Activated CD4-positive, alpha-beta memory T cell treated with anti-CD3 and anti-CD28 coated beads for 36 hours (primary cell): ENCODE measurements at regions not wholly inside any gene's neighbourhood (a gene's known extent, or its start where the extent isn't known, plus 50 kb on each side); places are given as distances from the start of the nearest gene placed in this dataset.

Experiments
- CTCF ChIA-PET: fragments of 350-600 bp; sonication (Branson Sonifier 250); formaldehyde crosslinking; loops from one replicate; lab custom pipeline; 2021; ENCODE audit warnings: antibody characterized with exemption, inconsistent platforms; lab: Charles Lee
- POLR2A ChIA-PET: fragments of 350-600 bp; sonication (Branson Sonifier 250); formaldehyde crosslinking; loops from one replicate; lab custom pipeline; 2021; ENCODE audit warnings: antibody characterized with exemption; lab: Charles Lee
- DNase-seq: peaks from one replicate; pipeline ENCODE4 v3.0.0-alpha.2; 2020
- H3K27ac Mint-ChIP-seq: one replicate; pipeline ENCODE4 v1.8.0; 2021; ENCODE audit warnings: mixed read lengths
- H3K27me3 Mint-ChIP-seq: one replicate; pipeline ENCODE4 v1.8.0; 2021; ENCODE audit warnings: mixed read lengths
- H3K36me3 Mint-ChIP-seq: one replicate; pipeline ENCODE4 v1.8.0; 2021; ENCODE audit warnings: mixed read lengths
- H3K4me1 Mint-ChIP-seq: one replicate; pipeline ENCODE4 v1.8.0; 2021; ENCODE audit warnings: low read depth, mixed read lengths
- H3K4me3 Mint-ChIP-seq: one replicate; pipeline ENCODE4 v1.8.0; 2021; ENCODE audit warnings: mild to moderate bottlenecking, mixed read lengths
- H3K9me3 Mint-ChIP-seq: one replicate; pipeline ENCODE4 v1.8.0; 2021; ENCODE audit warnings: mixed read lengths
- intact Hi-C: fragments of 100-400 bp; cut with micrococcal nuclease; formaldehyde crosslinking; loops from one replicate; pipeline ENCODE4 v1.15.1; 2023

DNA sequence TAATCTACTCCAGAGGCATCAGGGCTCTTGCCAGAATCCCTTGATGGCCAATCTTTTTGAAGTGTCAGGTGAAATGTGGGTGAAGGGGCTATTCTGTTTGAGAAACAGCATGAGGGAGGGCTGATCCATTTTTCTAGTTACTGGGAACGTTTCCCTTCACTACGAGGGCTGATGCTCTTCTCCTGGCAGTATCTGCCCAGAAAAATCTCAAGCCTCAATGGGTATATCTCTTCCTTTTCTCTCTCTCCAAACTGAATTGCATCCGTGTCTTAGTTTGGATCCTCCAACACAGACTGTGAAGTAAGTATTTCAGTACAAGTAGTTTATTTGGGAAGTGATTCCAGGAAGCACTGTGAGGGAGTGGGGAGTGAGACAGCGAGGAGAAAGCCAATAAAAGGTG is 113.0 kb upstream of the NAV2 start:
- ChIA-PET CTCF (no interaction called here), POLR2A (no interaction called here)
- no peaks in the 10 kb centered on the region for H3K9me3 Mint-ChIP-seq

DNA sequence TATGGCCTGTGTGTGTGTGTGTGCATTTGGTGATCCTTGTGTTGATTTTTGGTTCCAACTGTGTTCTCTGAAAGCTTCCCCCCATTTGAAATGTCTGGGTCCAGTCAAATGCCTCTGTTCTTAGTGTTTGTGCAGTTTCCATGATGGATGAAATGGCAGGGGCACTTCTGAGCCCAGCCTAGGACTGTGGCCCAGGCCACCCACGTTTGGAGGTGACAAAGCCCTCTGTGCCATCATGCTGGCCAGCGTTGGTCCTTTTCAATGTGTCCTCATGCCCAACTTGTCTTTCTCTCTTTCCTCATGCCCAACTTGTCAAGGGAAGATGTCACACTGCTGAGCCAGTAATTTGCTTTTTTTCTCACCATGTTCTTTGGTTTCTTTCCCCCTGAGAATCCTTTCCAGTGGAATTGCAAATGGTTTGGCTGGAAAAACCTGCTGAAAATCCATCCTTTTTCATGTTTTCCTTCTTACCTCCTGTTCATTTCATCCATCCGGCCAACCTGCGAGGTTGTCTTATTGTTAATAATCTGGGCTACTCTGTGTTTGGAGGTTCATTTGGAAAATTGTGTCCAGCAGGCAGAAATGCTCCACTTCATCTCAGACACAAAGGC is 113.7 kb upstream of the NAV2 start:
- Mint-ChIP-seq H3K27ac (no peak overlapping the region), H3K4me3 (no peak overlapping the region), H3K27me3 (peaks cover 14% of the 10 kb centered on the region), H3K36me3 (no peaks in the 10 kb centered on the region), H3K9me3 (no peaks in the 10 kb centered on the region), H3K4me1 (no peaks in the 10 kb centered on the region)
- ChIA-PET POLR2A (no interaction called here), CTCF (no interaction called here)
- DNase-seq = no peak
- intact Hi-C loops = no loop called here

More for the DNA sequence above, 113.0 kb upstream of the NAV2 start:
- Mint-ChIP-seq H3K4me3 (no peak overlapping the region), H3K27me3 (peaks cover 13% of the 10 kb centered on the region), H3K36me3 (no peaks in the 10 kb centered on the region), H3K27ac (no peak overlapping the region), H3K4me1 (no peaks in the 10 kb centered on the region)
- no peak for DNase-seq
- intact Hi-C loops = no loop called here

DNA sequence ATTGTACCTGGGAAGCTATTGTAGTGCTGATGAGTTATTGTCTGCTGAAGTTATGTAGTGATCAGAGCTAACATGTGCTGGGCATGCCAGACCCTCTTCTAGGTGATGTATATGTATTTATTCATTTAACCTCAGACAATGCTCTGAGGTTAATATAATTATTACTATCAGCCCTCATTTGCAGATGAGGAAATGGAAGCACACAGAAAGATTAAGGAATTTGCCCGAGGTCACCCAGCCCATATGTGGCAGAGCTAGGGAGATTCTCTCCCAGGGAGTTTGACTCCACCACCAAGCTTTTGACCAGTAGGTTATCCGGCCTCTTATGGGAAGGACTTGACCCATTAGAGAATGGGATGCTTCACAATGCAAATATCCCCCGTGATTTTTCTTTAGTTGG is 114.2 kb upstream of the NAV2 start:
- Mint-ChIP-seq H3K36me3 (no peaks in the 10 kb centered on the region), H3K27me3 (peaks cover 13% of the 10 kb centered on the region), H3K27ac (no peak overlapping the region), H3K4me3 (no peak overlapping the region), H3K4me1 (no peaks in the 10 kb centered on the region), H3K9me3 (no peaks in the 10 kb centered on the region)
- CTCF ChIA-PET = interaction anchor here (1.0 kb wide), 1 partner anchor 144 kb away, joined by 3 read pairs; no protein-coding TSS in a partner anchor
- no peak for DNase-seq
- POLR2A ChIA-PET = no interaction called here
- intact Hi-C loops = no loop called here

DNA sequence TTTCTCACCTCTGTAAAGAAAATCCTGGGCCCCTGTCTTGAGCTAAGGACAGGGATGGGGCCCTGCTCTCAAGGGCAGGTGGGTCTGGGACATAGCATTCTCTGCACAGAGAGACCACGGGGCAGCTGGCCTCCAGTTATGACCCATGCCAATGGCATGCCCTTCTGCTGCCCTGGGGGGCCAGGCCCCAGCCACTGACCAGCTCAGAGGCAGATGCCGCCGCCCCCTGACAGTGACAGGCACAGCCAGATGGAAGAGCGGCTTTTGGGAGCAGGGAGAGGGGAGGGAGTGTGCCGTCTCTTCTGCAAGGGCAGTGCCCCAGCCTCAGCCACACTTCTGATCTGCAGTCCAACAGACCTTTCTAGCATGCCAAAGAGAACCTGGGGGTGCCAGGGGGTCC is 114.8 kb upstream of the NAV2 start:
- ChIA-PET CTCF (interaction anchor here (1.0 kb wide), 1 partner anchor 144 kb away, joined by 3 read pairs; no protein-coding TSS in a partner anchor), POLR2A (no interaction called here)
- Mint-ChIP-seq H3K4me3 (no peak overlapping the region), H3K9me3 (no peaks in the 10 kb centered on the region), H3K4me1 (no peaks in the 10 kb centered on the region), H3K36me3 (no peaks in the 10 kb centered on the region), H3K27me3 (peaks cover 13% of the 10 kb centered on the region), H3K27ac (no peak overlapping the region)
- DNase-seq = no peak
- intact Hi-C loops = no loop called here

DNA sequence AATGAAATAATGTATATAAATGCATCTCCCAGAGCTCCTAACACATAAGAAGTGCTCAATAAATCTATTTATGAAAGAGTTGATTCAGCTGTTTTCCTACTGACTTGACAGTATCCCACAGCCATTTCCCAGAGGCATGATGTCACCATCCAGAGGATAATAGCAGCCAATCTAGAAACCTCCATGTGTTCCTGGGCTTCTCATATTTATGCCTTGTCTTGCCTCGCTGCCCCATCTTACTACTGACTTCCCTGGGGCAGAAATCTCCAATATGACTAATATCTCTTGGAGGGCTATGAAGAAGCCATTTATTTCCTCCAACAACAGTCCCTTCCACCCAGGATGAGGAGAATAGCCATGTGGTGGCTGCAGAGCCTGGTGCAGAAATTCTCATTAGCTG is 115.4 kb upstream of the NAV2 start:
- peaks cover 13% of the 10 kb centered on the region for H3K27me3 Mint-ChIP-seq
- H3K4me1 Mint-ChIP-seq = no peaks in the 10 kb centered on the region
- H3K27ac Mint-ChIP-seq = no peak overlapping the region
- no peaks in the 10 kb centered on the region for H3K36me3 Mint-ChIP-seq
- ChIA-PET POLR2A (no interaction called here), CTCF (interaction anchor here (0.9 kb wide), 1 partner anchor 145 kb away, joined by 3 read pairs; no protein-coding TSS in a partner anchor)
- H3K9me3 Mint-ChIP-seq = no peaks in the 10 kb centered on the region
- intact Hi-C loops = no loop called here
- DNase-seq = no peak
- H3K4me3 Mint-ChIP-seq = no peak overlapping the region

DNA sequence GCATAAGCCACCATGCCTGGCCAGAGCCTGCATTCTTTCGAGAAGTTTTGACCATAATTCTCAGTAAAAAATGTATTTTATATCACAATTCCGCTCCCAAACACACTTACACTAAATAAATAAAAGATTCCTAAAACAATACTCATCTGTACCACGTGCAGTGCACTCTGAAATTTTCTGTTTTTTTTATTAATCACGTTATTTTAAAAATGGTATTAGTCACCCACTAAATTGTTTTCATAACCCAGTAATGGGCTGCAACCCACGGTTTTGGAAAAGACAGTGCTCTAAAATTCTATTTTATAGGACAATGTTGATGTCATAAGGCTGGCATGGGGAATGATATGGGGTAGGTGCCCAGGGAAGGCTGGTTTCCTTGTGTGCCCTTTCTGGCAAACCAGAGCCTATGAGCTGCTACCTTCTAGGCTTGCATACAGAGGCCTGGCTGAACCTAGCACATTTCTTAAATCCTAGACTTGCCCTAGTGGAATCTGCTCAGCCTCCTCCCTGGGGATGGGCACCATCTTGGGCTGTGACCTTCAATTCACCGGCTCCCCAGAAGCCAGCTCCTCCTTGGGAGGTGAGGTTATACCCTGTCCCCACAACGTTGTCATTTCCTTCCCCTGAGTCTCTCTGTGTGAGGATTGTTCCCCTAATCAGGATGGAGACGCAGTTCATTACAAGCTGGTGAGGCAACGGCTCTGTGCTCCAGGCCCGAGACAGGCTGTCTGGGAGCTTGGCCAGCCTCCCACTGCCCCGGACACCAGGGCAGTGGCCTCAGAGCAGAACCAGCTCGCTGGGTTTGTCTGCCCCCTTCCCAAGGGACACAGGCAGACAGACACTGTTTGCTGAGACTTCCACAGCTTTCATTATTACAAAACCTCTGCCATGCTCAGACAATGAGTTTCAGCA is 116.5 kb upstream of the NAV2 start:
- ChIA-PET POLR2A (no interaction called here), CTCF (no interaction called here)
- Mint-ChIP-seq H3K27ac (no peak overlapping the region), H3K36me3 (no peaks in the 10 kb centered on the region), H3K4me1 (no peaks in the 10 kb centered on the region), H3K27me3 (peaks cover 7% of the 10 kb centered on the region), H3K4me3 (no peak overlapping the region), H3K9me3 (no peaks in the 10 kb centered on the region)
- no peak for DNase-seq
- intact Hi-C loops = no loop called here

DNA sequence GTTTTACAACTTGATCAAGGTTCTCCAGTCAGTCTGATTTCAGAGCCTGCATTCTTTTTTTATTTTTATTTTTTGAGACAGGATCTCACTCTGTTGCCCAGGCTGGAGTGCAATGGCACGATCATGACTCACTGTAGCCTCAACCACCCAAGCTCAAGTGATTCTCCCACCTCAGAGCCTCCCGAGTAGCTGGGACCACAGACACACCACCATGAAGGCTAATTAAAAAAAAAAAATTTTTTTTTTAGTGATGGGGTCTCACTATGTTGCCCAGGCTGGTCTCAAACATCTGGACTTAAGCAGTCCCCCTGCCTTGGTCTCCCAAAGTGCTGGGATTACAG is 117.2 kb upstream of the NAV2 start:
- H3K4me1 Mint-ChIP-seq = no peaks in the 10 kb centered on the region
- peaks cover 5% of the 10 kb centered on the region for H3K27me3 Mint-ChIP-seq
- DNase-seq = no peak
- ChIA-PET CTCF (no interaction called here), POLR2A (no interaction called here)
- no peaks in the 10 kb centered on the region for H3K9me3 Mint-ChIP-seq
- H3K36me3 Mint-ChIP-seq = no peaks in the 10 kb centered on the region
- intact Hi-C loops = no loop called here
- no peak overlapping the region for H3K4me3 Mint-ChIP-seq
- no peak overlapping the region for H3K27ac Mint-ChIP-seq

DNA sequence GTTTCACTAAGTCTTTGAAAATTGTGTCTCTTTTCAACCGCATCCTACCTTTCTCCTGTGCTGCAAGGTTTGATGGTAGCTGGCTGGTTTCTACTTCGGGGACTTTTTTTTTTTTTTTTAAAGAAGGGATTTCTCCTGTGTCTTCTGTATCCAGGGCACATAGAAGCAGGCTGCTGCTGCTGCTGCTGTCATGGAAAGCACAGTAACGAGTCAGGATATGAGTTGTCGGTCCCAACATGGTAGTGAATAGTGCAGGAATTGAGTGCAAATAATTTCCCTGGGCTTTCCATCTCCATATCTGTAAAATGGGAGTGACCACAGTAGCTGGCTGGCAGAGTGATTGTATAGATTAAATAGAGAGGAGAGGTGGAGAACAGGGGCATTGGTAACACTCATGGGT is 118.3 kb upstream of the NAV2 start:
- Mint-ChIP-seq H3K36me3 (no peaks in the 10 kb centered on the region), H3K4me3 (no peak overlapping the region), H3K27ac (no peak overlapping the region), H3K27me3 (peaks cover 6% of the 10 kb centered on the region), H3K9me3 (no peaks in the 10 kb centered on the region), H3K4me1 (no peaks in the 10 kb centered on the region)
- POLR2A ChIA-PET = no interaction called here
- no peak for DNase-seq
- intact Hi-C loops = no loop called here
- CTCF ChIA-PET = no interaction called here

DNA sequence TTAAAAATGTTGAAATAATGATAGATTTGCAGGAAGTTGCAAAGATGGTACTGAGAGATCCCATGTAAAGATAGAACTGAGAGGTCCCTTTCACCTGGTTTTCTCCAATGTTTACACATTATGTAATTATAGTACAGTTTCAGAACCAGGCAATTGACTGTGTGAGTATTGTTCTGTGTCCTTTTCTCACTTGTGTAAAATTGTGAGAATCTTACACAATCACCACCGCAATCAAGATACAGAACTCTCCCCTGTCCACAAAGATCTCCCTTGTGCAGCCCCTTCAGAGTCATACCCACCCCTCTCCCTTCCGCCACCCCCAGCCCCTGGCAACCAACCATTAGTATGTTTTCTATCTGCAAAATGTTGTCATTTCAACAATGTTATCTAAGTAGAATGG is 119.8 kb upstream of the NAV2 start:
- intact Hi-C loops = no loop called here
- Mint-ChIP-seq H3K27me3 (peaks cover 8% of the 10 kb centered on the region), H3K9me3 (no peaks in the 10 kb centered on the region), H3K4me1 (no peaks in the 10 kb centered on the region), H3K36me3 (no peaks in the 10 kb centered on the region), H3K27ac (no peak overlapping the region), H3K4me3 (no peak overlapping the region)
- CTCF ChIA-PET = interaction anchor here (1.1 kb wide), 1 partner anchor 36 kb away, joined by 4 read pairs; no protein-coding TSS in a partner anchor
- DNase-seq = no peak
- POLR2A ChIA-PET = no interaction called here

DNA sequence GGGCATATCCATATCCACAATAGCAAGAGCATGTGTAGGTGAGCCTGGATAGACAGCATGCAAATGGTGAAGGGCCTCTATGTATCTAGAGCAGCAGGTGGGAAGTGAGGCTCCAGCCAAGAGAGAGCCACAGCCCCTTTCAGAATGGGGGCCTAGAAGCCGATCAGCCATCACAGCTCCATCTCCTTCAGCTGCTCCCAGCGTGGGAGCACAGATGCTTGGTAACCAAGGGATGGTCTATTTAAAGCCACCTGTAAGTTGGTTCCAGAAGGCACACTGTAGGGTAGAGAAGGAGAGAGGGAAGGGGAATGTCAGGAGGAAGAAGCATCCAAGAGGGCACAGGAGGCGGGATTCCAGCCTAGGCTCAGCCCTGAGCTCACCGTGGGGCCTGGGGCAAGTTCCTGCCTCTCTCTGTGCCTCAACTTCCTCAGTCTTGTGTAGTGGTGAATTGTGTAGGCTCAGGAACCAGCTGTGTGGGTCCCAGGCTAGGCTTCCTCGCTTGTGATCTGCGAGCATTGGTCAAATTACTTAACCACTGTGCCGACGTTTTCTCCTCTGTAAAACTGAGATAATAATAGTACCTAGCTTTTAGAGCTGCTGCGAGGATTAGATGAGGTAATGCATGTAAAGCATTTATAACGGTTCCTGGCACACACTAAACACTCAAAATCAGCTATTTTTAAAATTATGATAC is 122.9 kb upstream of the NAV2 start:
- intact Hi-C loops = no loop called here
- Mint-ChIP-seq H3K27ac (no peak overlapping the region), H3K9me3 (no peaks in the 10 kb centered on the region), H3K4me1 (no peaks in the 10 kb centered on the region), H3K27me3 (peaks cover 6% of the 10 kb centered on the region), H3K4me3 (no peak overlapping the region), H3K36me3 (no peaks in the 10 kb centered on the region)
- ChIA-PET CTCF (no interaction called here), POLR2A (no interaction called here)
- DNase-seq = no peak

DNA sequence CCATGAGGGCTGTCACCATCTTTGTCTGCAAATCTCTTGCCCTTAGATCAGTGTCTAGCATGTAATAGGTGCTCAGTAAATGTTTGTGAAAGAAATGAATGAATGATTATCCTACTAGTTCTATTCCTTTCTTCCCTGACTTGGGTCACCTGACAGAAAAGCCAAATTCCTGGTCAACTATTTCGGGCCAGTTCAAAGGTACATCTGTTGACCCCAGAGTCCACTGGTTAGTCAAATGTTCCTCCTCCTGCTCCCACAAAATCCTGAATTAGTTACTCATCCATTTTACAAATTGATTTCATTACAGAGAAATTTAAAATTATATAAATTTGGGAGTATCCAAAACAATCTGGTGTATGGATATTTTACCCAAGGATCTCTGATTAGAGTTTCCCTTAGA is 124.7 kb upstream of the NAV2 start:
- Mint-ChIP-seq H3K4me1 (no peaks in the 10 kb centered on the region), H3K4me3 (no peak overlapping the region), H3K27ac (no peak overlapping the region), H3K9me3 (no peaks in the 10 kb centered on the region), H3K27me3 (peaks cover 4% of the 10 kb centered on the region), H3K36me3 (no peaks in the 10 kb centered on the region)
- intact Hi-C loops = no loop called here
- ChIA-PET CTCF (interaction anchor here (1.4 kb wide), 1 partner anchor 155 kb away, joined by 5 read pairs; no protein-coding TSS in a partner anchor), POLR2A (no interaction called here)
- DNase-seq = no peak

DNA sequence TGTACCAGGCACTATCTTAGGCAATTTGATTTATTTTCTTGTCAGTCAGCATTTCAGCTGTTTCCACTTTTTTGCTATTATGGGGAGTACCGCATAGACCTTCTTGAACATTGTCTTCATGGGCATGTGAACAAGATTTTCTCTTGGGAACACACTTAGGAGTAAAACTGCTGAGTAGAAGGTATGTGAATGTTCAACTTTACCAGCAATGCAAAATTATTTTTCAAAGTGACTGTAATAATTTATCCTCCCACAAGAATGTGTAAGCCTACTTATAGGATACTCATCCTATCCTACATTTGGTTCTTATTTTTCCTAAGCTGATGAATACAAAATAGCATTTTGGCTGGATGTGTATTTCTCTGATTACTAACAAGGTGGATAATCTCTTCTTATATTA is 132.0 kb upstream of the NAV2 start:
- Mint-ChIP-seq H3K4me1 (no peaks in the 10 kb centered on the region), H3K4me3 (no peak overlapping the region), H3K9me3 (peaks cover 2% of the 10 kb centered on the region), H3K27ac (no peak overlapping the region), H3K27me3 (peaks cover 1% of the 10 kb centered on the region), H3K36me3 (no peaks in the 10 kb centered on the region)
- ChIA-PET POLR2A (no interaction called here), CTCF (no interaction called here)
- intact Hi-C loops = no loop called here
- no peak for DNase-seq
